ENCODE measurements at regions not wholly inside any gene's neighbourhood (a gene's known extent, or its start where the extent isn't known, plus 50 kb on each side); places are given as distances from the start of the nearest gene placed in this dataset.

DNA sequence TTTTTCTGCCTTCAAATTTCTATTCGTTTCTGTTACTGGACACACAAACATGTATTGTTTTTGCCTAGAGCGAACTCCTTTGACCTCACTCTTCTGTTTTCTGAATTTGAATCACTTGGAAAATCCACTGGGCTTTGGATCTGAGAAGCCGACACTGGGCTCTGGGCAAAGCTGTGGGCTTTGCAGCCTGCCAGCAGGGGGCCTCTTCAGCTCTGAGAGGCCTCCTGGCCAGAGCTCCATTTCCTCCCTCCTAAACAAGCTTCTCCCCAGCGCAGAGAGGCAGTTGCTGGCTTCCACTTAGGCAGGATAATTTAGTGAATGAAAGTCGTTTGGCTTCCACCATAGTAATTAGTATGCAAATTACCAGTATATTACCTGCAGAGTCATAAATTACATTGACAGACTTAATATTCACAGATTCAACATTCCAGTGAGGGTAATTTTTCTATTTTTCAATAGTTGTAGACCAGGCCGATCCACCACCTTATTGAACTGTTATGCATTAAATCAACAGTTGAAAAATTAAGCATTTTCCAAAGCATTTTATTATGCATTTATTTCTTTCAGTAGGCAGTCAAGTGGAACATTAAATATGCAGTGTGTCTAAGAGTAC is 104.0 kb upstream of the ZNF366 start:
- H3K4me1 Mint-ChIP-seq, result peaks cover 40% of the 10 kb centered on the region
- H3K4me3 Mint-ChIP-seq, result no peak overlapping the region
- peak; percentile 89 for DNase-seq (ENCODE audit: low spot score)
- no peaks in the 10 kb centered on the region for H3K27me3 ChIP-seq
- no peaks in the 10 kb centered on the region for H3K9me3 Mint-ChIP-seq
- no peak overlapping the region for H3K9ac ChIP-seq
- H3K79me2 ChIP-seq (ENCODE audit: low read depth), result no peaks in the 10 kb centered on the region
- H3F3A ChIP-seq (ENCODE audit: low read depth), result peaks cover 8% of the 10 kb centered on the region
- H3K4me3 ChIP-seq, result no peak overlapping the region
- no peaks in the 10 kb centered on the region for H3K36me3 ChIP-seq
- H3K27ac ChIP-seq, result no peak overlapping the region
- TF ChIP-seq CTCF (IDR thresholded peaks at IDR 0.05) (peak; percentile 76), EZH2phosphoT487 (IDR thresholded peaks at IDR 0.05) (no peak)
- peaks cover 15% of the 10 kb centered on the region for H3K4me1 ChIP-seq
- no peaks in the 10 kb centered on the region for H3K9me3 ChIP-seq (ENCODE audit: low read depth)
- H3K4me2 ChIP-seq, result peak overlapping the region; percentile 58
- peak overlapping the region; percentile 27 for H3K27ac Mint-ChIP-seq
- H4K20me1 ChIP-seq (ENCODE audit: low read depth), result no peaks in the 10 kb centered on the region
- H2AFZ ChIP-seq (replicated peaks), result no peak overlapping the region
- H3K27me3 Mint-ChIP-seq (ENCODE audit: insufficient read depth, low read depth), result peaks cover 4% of the 10 kb centered on the region
- no peaks in the 10 kb centered on the region for H3K36me3 Mint-ChIP-seq

DNA sequence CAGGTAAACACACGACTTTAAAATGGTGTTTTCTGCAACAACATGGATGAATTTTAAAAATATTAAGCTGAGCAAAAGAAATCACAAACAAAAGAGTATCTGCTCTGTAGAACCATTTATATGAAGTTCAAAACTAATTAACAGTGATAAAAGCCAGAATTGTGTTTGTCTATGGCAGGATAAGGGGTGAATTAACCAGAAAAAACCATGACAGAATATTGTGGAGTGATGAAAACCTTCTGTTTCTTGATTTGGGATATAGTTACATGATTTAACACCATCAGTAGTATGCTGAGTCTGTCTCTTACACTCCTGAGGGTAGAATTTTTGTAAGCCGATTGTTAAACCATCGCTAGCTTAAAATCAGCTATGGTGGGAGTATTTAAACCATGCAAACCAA is 101.7 kb upstream of the ZNF366 start:
- Histone ChIP-seq H3K4me2 (no peak overlapping the region), H3K9ac (no peak overlapping the region), H3K4me3 (no peak overlapping the region), H3K27me3 (no peaks in the 10 kb centered on the region), H3F3A (ENCODE audit: low read depth) (peaks cover 8% of the 10 kb centered on the region), H3K36me3 (no peaks in the 10 kb centered on the region), H3K27ac (no peak overlapping the region), H2AFZ (replicated peaks) (no peak overlapping the region), H3K79me2 (ENCODE audit: low read depth) (no peaks in the 10 kb centered on the region), H3K4me1 (peaks cover 15% of the 10 kb centered on the region), H4K20me1 (ENCODE audit: low read depth) (no peaks in the 10 kb centered on the region), H3K9me3 (ENCODE audit: low read depth) (no peaks in the 10 kb centered on the region)
- peaks cover 42% of the 10 kb centered on the region for H3K4me1 Mint-ChIP-seq
- no peak overlapping the region for H3K27ac Mint-ChIP-seq
- DNase-seq (ENCODE audit: low spot score), result no peak
- TF ChIP-seq EZH2 (IDR thresholded peaks at IDR 0.05) (no peak), CTCF (IDR thresholded peaks at IDR 0.05) (no peak), EZH2phosphoT487 (IDR thresholded peaks at IDR 0.05) (no peak)
- no peaks in the 10 kb centered on the region for H3K9me3 Mint-ChIP-seq
- H3K4me3 Mint-ChIP-seq, result no peak overlapping the region
- peaks cover 4% of the 10 kb centered on the region for H3K27me3 Mint-ChIP-seq (ENCODE audit: insufficient read depth, low read depth)
- no peaks in the 10 kb centered on the region for H3K36me3 Mint-ChIP-seq

GRCh38 chr5:72608297-72608696 is 101.1 kb upstream of the ZNF366 start:
- no peaks in the 10 kb centered on the region for H3K79me2 ChIP-seq (ENCODE audit: low read depth)
- Mint-ChIP-seq H3K4me3 (no peak overlapping the region), H3K27ac (peak overlapping the region; percentile 84), H3K4me1 (peaks cover 42% of the 10 kb centered on the region), H3K27me3 (ENCODE audit: insufficient read depth, low read depth) (peaks cover 4% of the 10 kb centered on the region), H3K36me3 (no peaks in the 10 kb centered on the region), H3K9me3 (no peaks in the 10 kb centered on the region)
- H2AFZ ChIP-seq (replicated peaks), result no peak overlapping the region
- no peaks in the 10 kb centered on the region for H4K20me1 ChIP-seq (ENCODE audit: low read depth)
- no peak overlapping the region for H3K4me2 ChIP-seq
- no peak overlapping the region for H3K9ac ChIP-seq
- TF ChIP-seq EZH2phosphoT487 (IDR thresholded peaks at IDR 0.05) (no peak), EZH2 (IDR thresholded peaks at IDR 0.05) (no peak), CTCF (IDR thresholded peaks at IDR 0.05) (no peak)
- H3K4me3 ChIP-seq, result no peak overlapping the region
- H3K27me3 ChIP-seq, result no peaks in the 10 kb centered on the region
- no peaks in the 10 kb centered on the region for H3K36me3 ChIP-seq
- H3K4me1 ChIP-seq, result peaks cover 18% of the 10 kb centered on the region
- no peak overlapping the region for H3K27ac ChIP-seq
- peaks cover 8% of the 10 kb centered on the region for H3F3A ChIP-seq (ENCODE audit: low read depth)
- no peaks in the 10 kb centered on the region for H3K9me3 ChIP-seq (ENCODE audit: low read depth)
- no peak for DNase-seq (ENCODE audit: low spot score)
